Kasumi-1 (cell line): ENCODE measurements at regions not wholly inside any gene's neighbourhood (a gene's known extent, or its start where the extent isn't known, plus 50 kb on each side); places are given as distances from the start of the nearest gene placed in this dataset.
"Not testable (repeated sequence)": the region's sequence is repeated elsewhere in the genome, so short reads cannot be mapped to it uniquely, and the experiment has no call there.

ENCODE experiments used
- DNase-seq, 2 experiments: peaks; one replicate each; lab custom pipeline; 2025; lab: John Stamatoyannopoulos, UW

DNA sequence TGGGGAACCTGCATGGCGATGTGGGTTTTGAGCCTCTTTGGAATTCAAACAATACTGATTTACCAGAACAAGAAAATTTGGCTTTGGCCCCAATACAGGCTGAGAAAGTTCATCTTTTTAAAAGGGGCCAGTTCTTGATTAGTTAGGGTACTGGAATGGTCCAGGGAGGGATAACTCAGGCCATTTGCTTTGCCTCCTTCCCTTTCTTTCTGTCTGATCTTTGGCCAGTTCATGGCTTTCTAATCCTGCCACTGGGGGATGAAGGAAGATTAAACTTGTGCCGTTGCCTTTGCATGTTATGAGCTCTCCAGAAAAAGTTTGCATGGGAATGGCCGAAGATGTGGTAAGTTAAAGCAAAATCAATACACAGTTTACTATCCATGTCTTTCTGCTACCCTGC is 78.4 kb downstream of the ADAMTS15 start:
- DNase-seq, result no peak

DNA sequence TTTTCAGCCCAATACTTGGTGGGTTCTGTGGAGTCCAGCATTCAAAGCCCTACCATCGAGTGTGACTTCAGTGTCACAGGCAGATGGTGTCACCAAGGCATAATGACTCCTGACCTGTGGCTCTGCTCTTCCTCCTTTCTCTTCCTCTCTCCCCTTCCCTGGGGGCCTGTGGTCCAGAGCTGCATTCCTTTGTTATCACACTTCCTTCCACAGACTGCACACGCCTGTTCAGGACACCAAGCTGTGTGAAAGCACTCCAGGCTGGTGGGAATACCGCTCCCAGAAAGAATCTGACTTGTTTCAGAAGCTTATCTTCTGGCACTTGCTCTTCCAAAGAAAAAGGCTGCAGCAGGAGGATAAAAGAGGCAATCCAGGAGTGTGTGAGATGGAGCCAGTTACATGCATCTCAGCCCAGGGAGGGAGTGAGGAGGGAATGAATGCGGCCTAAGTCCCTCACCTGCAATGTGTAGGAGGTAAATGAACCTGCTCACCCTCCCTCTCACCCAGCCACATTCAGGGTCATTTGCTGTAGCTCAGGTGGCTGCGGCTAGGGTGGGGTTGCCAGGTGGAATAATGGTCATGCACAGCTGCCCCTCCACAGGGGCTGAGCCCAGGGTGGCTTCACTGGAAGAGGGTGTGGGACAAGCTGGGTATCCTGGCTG is 79.3 kb downstream of the ADAMTS15 start:
- peak; percentile 46 to 68 for DNase-seq

DNA sequence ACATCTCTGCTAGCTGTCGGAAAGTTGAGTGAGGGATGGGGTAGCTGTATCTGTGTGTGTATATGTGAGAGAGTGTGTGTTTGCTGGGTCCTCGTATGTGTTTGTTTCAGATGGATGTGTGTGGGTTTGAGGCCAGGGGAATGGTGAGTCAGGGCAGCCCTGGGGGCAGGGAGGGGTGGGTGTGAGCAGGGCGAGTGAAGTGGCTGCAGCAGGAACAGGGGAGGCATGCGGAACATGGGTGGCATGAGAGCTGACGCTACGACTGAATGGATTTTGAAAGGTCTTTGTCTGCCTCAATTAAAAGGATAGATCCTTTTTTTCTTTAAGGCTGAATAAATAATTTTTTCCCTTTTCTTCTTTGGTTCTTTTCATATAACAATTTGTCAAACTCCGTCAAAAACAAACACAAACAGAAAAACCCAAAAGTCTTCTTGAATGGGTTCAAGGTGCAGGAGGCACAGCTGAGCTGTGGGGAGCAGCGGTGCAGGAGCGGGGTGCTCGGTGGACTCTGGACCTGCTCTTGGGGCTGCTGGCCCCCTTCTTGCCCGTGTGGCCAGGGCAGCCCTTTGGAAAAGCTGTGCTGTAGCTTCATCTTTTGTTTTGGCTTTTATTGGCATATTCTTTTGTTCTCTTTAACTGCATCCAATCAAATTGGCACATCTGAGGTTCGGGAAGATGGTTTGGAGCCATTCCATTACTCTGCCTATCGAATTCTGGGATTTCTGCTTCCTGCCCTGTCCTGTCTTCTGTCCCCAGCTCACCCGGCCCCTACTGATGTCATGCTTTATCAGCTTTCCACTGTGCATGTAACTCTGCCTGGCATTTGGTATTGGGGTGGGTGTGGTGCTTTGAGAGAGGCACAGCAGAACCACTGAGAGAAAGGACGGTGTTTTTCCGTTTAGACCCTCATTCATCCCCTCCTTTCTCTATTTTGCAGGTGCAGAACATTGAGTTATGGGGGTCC is 80.1 kb downstream of the ADAMTS15 start:
- DNase-seq, result no peak

DNA sequence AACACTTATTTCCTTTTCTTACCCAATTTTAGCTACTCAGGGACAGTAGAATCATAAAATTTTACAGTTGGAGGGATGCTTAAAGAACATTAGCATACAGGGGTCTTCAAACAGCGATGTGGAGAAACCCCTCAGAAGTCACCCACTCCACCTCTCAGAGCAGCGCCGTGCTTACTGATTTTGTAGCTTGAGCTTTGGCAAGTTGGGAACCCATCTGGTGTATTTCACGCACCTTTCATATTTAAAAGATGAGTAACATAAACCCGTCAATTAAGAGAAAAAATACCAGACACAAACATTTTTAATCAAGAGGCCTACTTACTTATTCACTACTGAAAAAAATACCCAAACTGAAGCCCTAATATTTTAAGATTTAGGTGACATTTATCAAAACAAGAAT is 80.9 kb downstream of the ADAMTS15 start:
- no peak for DNase-seq

DNA sequence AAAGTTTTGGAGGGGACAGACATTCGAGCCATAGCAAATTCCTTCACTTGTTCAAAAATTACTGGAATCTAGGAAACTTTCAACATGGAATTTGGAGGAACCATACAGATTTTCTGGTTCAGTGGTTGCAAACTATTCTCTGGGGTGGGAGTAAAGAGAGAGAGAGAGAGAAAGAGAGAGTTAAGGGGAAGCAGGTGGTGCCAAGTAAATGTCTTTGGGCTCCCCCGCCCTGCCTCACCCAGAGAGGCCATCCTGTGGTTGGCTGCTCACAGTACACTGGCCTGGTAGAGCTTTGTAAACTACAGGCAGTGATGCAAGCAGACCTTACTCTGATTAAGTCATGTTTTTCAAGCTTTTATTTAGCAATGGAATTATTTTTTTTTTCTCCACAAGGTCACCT is 82.6 kb downstream of the ADAMTS15 start:
- DNase-seq, result no peak

DNA sequence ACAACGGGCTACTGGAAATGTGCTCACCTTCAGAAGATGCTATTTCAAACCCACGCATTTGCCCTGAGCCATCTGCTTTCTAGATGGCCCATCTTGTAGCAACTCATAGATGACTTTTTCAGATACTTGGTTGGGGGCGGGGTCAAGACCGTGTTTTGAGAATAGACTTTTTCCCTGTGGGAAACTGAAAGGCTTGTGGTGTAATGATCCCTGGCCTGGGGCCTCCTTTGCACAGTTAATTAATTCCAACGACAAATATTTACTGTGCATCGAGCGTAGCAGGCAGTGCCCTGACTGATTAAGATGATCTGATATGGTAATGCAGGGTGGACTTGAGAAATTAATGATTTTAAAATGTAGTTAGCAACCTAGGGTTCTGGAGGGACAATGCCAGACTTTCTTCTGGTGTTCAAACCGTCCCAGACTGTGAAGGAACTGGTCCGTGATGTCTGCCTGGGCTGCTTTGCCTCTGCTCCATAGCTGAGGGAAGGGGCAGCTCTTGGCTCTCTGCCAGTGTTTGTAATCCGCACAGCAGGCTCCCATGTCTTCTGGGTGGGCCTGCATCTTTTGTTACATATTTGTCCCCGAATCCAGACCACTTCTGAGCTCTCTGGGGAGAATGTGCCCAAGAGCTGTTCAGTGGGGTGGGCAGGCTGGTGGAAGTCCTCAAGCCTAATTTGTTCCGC is 84.8 kb downstream of the ADAMTS15 start:
- DNase-seq, result no peak

DNA sequence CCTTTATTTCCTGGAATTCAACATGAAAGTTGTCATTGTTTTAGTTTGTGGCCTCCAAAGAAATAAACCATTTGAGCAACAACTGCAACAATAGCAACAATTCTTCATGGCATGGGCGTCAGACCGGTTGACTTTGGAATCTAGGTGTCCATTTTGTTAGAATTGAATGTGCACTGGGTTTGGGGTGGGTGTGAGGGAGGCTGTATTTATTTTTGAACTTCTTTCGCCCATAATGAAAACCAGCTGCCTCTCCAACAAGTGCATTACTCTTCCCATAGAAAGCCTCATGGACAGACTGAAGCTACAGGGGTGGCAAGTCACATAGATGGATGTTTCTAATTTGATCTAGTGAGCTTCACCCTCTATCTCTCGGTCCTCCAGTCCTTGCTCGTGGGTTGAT is 85.4 kb downstream of the ADAMTS15 start:
- no peak for DNase-seq

DNA sequence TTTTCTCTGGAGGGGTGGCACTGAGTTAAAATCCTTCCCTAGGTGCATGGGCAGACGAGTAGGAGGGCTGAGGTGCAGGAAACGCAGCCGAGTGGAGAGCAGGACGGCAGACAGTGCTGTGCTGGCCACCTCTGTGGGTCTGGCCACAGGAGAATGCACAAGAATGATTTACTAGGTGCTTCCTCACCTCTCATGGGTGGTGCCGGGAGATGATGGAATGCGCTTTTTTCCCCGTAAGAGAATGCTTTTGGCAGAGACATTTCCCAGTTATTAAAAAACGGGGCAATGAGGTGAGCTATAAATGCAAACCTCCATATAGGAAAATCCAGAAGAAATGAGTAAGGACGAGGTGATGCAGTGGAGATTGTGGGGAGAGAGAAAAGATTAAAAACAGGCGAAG is 86.1 kb downstream of the ADAMTS15 start:
- DNase-seq, result no peak

DNA sequence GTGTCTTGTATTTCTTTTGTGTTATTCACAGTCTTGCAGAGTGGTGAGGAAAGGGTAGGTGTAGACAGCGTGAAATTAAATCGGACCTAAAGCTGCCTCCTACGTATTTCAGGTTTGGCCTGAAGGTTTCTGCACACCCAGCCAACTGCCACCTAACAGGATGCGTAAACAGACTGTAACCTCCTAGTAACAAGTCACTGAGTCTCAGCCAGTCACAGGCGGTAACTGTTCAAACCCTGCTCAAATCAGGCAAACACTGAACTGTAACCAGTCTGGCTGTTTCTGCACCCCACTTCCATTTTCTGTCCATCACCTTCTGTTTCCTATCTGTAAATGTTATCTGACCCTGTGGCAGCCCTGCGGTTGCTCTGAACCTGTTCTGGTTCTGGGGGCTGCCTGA is 87.1 kb downstream of the ADAMTS15 start:
- no peak for DNase-seq

DNA sequence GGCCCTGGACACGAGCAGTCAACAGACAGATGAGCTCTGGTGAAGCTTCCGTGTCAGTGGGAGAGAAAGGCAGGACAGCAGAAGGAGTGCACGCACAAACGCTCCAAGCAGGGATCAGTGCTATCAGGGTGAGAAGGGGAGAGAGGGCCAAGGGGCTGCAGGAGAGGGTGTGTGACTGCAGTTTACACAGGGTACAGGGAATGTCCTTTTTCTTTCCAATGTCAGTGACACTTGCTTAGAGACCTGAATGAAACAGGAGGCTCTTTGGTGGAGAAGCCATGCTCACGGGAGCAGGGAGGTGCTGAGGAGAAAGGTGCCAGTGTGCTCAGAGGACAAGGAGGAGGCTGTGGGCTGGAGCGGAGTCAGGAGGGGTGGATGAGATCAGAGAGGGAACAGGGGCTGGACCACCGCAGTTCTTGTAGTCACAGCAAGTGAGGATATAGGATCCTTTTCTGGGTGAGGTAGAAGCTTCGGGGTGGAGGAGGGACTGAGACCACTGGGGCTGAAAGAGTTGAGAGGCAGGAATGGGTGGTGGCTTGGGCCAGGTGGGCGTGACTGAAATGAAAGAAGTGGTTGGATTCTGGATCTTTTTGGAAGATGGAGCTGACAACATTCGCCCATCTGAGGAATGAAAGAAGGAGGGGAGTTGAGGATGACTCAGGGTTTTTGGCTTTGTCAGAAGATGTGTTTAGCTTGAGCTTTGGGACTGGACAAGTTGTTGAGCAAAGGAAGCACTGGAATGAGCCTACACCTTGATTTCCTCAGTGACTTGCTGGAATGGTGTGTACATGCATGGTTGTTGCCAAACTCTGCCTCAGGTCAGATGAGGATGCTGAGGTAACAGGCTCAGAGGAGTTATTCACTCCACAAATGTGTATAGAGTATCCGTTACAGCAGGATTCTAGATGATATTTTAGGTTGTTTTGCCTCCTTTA is 87.9 kb downstream of the ADAMTS15 start:
- no peak for DNase-seq

DNA sequence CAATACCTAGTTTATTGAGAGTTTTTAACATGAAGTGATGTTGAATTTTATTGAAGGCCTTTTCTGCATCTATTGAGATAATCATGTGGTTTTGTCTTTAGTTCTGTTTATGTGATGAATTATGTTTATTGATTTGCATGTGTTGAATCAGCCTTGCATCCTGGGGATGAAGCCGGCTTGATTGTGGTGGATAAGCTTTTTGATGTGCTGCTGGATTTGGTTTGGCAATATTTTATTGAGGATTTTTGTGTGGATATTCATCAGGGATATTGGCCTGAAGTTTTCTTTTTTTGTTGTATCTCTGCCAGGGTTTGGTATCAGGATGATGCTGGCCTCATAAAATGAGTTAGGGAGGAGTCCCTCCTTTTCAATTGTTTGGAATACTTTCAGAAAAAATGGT is 91.2 kb downstream of the ADAMTS15 start:
- not testable (repeated sequence) for DNase-seq

DNA sequence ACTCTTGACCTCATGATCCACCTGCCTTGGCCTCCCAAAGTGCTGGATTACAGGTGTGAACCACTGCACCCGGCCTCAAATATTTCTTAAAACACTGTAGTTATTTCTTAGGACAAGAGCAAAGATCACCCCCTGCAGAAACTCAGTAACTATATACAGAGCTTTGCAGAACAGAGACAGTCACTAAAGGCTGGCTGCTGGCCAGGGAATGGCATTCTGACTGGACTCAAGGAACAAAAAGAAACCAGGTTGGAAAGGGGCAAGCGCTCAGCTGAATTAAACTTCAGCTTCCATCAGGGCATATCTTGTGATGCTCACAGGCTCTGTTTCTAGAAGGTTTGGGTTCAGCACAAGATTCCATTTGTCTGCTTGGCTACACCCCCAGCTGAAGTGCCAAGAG is 95.8 kb downstream of the ADAMTS15 start:
- DNase-seq, result no peak

DNA sequence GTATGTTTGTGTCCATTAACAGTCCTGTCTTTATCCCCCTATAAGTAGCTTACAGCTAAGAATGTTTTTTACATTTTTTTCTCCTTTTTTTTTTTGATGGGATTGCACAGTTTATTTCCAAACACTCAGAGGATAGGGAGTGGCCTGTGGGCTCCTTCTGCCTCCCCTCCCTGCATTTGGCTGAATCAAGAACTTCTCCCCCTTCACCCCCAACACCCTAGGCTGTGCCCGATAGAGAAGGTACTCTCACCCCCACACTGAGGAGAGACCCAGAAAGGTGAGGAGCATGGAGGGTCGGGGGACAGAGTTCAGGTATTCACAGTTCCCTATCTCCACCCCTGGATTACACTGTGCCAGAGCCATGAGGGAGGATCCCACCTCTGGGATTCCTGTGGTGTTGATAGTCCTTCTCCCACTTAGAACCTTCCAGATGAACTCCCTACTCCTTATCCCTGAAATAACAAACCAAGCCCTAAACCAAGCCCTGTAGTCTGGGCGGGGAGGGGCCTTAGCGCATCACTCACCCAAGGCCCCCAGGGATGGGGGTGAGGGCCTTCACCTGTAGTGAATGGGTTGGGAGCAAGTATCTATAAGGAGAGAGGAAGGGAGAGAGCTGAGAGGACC is 97.1 kb downstream of the ADAMTS15 start:
- DNase-seq, result no peak

DNA sequence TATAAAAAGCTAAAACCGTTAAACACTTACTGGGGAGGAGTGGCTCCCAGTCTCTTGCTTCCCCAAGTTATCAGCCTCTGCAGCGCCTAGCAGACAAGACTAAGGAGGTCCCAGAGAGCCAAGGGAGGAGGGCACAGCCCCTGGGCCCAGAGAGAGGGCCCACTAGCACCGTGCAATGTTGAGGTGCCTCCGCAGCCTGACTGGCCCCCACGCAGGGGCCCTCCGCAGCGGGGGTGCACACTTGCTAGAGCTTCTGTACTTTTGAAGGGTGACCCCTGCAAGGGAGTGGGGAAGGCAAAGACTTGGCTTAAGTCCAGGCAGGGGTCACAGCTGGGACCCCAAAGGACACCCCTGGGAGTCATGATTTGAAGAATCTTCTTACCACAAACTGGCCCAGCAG is 98.0 kb downstream of the ADAMTS15 start:
- no peak for DNase-seq

DNA sequence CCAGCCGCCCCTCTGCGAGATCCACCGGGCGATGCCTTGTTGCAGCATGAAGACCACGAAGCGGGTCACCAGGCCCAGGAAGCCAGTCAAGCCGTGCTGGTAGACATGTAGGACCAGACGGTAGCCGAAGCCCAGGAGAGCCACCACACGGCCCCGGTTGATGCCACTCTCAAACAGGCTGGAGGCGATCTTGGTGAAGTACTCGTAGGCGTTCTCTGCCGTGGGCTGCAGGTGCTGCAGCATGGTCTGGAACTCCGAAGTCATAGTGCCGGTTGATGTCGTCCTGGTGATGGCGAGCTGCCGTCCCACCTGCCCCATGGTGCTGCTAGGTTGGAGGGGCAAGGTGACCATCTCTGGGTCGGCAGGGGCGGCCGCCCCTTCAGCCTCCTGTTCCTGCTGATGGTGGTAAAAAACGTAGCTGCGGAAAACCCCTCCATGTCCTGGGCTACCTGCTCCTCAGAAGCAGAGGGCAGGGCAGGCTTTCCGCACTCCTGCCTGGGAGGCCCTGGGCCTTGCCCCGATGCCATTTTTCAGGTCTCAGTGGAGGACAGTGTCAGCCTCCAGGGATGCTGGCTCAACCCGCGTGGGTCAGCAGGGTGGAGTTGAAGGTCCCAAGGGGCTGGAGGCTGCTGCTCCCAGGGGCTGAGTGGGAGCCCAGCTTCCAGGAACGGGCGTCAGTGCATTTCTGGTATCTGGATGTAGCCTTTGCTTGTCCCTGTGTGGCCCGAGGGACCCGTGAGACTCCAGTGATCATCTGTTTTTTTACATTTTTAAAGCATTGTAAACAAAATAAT is 98.7 kb downstream of the ADAMTS15 start:
- DNase-seq, result no peak

DNA sequence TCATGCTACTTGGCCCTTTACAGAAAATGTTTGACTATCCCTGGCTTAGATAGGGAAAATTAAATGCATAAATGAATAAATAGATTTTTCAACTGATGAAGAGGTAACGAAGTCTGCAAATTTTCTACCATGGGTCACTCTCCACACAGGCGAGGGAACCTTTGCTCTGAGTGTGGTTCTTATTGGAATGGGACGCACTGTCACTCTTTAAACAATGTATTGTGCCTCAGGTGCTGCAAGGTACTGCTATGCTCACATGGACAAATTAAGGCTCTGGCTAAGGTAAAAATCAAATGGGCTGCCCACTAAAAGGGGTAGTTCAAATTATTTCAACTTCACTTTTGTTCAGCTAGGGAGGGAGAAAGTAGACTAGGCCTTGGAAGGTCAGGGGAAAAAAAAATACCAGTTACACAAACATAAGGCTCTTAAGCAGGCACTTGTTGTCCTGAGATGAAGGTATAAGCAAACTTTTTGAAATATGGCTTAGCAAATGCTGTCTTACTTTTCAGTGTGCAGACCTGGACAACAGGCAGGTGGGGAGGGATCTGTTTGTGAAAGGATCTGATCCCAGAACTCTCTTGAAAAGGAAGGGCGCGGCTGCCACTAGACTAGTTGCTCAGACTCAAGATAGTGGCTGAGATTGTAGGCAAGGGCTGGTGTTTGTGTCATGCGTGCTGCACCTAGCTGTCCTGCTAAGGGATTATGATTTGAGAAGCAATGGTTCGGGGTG is 99.5 kb downstream of the ADAMTS15 start:
- DNase-seq, result no peak

DNA sequence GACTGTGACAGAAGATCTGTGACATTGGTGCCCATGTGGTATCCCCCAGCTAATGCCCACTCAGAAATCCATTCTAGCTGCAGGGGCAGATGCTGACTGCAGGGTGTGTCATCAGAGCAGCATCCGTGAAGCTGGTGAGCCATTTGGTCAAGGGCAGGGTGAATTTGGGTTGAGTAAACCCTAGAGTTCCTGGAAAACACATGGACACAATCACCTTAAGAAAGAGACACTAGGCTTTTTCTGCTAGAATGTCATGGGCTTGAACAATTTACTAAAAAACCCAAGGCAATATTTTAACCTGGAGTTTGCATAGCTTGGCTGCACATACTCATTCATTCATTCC is 100.0 kb downstream of the ADAMTS15 start:
- no peak for DNase-seq

DNA sequence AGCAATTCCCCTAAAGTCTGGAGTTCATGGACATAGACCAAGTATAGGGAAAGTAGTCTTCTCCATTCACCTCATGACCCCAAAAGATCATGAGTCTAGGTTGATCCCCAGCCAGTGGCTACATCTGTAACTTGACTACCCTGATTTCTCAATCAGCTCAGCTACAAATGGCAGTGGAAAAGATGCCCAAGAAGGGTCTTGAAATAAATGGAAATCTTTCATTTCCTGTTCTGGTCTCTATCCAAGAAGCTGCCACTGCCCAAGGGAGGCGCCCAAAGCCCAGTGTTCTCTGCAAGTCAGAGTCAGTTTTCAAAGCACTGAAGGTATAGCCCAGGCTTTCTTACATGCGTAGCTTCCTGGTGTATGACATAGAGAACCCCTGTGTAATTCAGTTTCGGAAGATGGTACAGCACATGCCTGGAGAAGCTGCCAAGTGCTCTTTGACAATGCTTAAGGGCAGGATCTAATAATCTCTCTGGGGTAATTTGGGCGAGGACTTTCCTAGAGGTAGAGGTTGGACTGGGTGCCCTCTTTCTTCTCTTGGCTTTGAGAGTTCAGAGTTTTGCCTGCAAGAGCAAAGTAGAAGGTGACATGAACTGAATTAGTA is 101.1 kb downstream of the ADAMTS15 start:
- DNase-seq, result no peak

DNA sequence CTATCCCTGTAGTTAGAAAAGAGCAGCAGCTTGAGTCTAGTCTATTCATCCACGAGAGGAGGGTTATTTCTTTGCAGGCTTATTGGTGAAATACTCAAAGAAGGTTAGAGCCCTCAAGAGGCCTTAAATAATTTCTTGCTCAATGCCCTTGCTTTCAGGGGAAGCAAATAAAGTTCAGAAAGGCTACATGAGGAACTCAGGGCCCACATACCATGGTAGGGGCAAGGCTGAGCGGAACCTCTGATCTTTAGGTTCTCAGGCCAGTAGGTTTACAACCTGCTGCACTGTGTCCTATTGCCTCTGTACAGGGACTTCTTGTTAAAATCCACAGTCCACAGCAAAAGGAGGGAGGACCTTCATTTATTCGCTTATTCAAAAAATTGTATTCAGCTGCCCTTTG is 101.7 kb downstream of the ADAMTS15 start:
- DNase-seq, result no peak
